ENCODE measurements at regions not wholly inside any gene's neighbourhood (a gene's known extent, or its start where the extent isn't known, plus 50 kb on each side); places are given as distances from the start of the nearest gene placed in this dataset.
A peak's percentile ranks its signal among the peaks of the same experiment; 100 is the strongest.

DNA sequence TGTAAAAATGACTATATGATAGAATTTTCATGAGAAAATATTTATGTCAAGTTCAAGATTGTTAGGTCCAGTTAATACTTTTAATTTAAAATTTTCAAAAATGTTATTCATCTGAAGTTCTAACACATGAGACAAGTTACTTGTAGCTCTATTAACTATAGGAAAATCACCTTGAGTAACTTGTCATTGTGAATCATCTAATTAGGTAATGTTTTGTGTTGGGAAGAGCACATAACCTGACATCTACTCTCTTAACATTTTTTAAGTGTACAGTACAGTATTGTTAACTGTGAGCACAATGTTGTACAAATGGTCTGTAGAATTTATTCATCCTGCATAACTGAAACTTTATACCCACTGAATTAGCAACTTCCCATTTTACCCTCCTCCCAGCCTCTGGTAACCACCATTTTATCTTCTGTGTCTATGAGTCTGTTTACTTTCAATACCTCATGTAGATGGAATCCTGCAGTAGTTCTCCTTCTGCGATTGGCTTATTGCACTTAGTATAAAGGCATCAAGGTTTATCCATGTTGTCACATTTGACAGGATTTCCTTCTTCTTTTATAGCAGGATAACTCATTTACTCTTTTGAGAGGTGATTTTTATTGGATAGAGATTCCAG lies 54.6 kb downstream of the ARL4A start:
- no peak for DNase-seq (ENCODE audit: low spot score)

DNA sequence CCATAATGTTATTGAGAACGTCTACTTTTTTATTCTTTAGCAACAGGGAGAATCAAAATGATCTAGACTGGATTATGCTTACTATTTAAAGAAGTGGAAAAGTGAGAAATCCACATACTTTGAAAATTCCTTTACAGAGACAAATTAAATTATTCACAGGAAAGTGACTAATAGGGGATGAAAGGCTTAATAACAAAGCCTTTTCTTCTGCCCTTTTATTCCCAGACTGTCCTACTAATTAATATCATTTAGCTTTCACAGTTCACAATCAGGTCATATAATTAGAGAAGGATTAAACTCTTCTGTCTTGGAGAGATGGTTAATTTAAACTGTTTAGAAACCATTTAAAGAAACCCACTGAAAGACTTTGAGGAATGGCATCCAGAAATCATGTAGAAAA lies 58.8 kb downstream of the ARL4A start:
- no peak for DNase-seq (ENCODE audit: low spot score)

DNA sequence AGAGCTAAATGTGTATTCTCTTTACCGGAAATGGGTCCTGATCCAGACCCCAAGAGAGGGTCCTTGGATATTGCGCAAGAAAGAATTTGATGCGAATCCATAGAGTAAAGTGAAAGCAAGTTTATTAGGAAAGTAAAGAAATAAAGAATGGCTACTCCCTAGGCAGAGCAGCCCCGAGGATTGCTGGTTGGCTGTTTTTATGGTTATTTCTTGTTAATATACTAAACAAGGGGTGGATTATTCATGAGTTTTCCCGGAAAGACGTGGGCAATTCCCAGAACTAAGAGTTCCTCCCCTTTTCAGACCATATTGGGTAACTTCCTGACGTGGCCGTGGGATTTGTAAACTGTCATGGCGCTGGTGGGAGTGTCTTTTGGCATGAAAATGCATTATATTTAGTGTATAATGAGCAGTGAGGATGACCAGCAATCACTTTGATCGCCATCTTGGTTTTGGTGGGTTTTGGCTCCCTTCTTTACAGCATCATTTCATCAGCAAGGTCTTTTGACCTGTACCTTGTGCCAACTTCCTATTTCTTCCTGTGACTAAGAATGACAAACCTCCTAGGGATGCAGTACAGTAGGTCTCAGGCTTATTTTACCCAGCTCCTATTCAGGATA lies 60.4 kb downstream of the ARL4A start:
- DNase-seq (ENCODE audit: low spot score), result no peak

DNA sequence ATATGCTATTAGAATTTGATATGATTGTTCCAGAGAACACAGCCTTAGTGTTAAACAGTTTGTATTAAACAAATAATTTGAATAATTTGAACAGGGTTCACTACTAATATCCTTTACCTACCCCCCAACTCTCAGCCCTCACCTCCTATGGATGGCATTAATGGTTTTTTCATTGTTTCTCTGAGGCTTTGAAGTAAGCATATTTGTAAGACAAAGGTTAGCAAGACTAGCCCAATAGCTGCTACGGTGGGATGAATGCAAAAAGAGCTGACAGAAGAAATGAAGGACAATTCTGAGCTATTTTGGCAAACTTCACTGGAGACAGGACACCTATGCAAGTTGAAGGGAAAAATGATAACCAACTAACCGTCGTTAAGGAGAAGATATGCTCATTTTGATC lies 61.6 kb downstream of the ARL4A start:
- DNase-seq (ENCODE audit: low spot score), result no peak

DNA sequence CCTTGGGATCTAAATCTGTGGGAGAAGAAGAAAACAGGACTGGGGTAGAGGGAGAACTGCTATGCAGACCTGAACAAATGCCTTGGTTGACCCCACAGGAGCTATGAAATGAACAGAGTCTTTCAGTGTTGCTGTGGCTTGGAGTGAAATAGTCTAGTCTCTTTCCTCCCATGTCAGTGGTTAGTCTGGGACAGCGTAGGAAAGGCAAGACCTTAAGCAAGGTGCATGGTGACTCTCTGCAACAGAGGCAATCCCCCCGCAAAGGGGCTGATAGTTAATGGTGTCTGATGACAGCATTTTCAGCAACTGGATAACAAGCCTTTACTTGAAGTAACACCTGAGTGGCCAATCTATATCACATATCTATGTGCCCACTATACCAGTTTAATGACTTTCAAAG lies 62.3 kb downstream of the ARL4A start:
- DNase-seq (ENCODE audit: low spot score), result no peak

DNA sequence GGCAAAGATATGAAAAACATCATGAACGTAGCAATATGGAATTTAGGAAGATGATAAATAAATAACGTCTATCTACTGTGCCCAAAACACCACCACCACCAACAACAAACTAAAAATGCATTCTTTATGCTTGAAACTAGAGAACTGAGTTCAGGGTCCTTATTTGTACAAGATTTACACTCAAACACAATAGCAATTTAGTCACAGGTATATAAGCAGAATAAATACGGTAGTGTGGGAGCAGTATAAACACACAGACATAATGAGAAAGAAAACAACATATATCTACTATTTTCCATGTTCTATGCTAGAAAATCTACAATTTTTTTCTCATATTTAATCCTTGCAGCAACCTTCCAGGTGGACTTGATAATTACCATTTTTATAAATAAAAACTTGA lies 64.3 kb downstream of the ARL4A start:
- DNase-seq (ENCODE audit: low spot score), result no peak

DNA sequence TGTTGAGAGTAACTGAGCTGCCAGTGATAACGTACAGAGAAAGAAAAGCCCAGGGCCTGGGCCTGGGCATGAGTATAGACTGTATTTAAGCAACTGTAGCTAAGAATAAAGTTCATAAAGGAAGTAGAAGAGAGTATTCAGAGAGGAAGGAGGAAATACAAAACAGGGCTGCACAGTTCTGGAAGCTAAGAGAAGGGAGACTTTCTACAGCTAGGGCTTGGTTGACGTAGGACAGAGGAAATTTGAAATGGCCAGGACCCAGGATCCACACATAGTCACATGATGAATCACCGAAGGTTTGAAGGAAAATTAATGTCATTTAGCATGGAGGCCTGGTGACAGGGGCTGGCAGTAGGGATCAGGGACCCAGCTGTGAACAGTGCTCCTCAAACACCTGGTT lies 66.7 kb downstream of the ARL4A start:
- DNase-seq (ENCODE audit: low spot score), result no peak

DNA sequence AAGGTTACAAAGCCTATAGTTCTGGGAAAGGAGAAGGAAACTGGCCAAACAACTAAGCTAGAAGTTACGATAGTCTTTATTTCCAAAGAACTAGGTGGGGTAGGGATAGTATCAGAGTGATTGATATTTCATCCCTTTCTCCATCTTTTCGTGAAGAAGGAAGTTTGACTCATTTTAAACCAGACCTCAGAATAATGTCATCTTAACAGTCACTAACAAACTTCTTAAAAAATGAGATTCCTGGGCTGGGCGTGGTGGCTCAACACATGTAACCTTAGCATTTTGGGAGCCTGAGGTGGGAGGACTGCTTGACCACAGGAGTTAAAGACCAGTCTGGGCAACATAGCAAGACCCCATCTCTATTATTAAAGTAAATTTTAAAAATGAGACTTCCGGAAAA lies 69.4 kb downstream of the ARL4A start:
- DNase-seq (ENCODE audit: low spot score), result no peak

DNA sequence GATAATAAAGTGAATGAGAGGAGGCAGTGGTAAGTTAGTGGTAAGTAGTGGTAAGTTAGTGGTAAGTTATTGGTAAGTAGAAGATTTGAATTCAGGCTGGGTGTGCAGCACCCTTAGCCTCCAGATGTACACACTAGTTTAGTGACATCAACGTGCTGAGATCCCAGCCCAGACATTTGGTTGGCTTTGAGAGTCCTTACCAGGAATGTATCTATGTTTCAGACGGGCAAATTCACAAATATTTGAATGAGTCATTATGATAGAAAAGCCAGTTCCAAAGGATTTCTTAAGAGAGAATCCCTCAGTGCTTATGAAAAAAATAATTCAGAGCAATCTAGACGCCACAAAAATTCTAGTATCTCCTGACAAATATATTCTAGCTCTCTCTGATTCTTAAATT lies 70.0 kb downstream of the ARL4A start:
- no peak for DNase-seq (ENCODE audit: low spot score)

DNA sequence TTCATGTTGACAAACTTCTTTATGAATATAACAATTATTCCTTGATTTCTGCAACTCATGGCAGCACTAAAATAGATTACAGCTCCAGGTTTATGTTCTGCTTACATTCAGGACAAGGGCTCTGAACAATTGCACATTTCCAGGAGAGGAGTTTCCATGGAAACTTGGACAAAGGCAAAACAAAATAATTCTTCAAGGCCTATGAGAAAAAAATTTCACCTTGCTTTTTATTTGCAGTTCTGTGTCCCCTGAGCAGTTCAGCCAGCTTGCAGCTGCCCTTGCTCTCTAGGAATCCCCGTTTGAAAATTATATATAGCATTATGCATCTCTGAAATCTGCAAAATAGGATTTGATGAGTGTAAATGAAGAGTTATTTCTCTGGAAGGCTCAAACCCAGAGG lies 71.7 kb downstream of the ARL4A start:
- no peak for DNase-seq (ENCODE audit: low spot score)

DNA sequence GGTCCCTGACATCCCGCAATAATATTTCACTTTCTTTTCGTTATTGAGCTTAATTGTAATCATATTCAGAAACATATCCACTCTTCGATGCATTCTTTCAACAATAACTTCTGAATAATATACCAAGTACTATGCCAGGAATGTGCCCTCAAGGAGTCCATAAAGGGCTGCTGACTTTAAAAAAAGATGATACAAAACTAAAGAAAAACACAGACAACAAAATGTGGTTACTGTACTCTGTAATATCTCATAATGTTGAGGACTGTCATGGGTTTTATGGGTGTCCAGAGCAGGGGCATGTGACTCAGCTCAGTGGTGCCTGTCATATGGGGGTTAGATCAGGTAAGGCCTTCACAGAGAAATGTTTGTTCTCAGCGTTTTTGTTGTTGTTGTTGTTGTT lies 73.7 kb downstream of the ARL4A start:
- DNase-seq (ENCODE audit: low spot score), result no peak

DNA sequence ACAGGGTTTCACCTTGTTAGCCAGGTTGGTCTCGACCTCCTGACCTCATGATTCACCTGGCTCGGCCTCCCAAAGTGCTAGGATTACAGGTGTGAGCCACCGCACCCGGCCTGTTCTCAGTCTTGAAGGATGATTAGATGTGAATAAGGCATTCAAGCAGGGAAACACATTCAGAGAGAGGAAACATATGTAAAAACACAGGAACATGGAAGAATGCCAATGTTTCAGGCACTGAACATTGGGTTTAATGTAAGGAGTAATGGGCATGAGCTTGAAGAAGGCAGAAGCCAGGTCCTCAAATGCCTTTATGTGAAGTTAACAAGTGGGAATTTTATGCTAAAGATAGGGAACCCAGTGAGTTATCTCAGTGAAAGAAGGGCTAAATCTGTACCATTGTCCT lies 74.3 kb downstream of the ARL4A start:
- no peak for DNase-seq (ENCODE audit: low spot score)

DNA sequence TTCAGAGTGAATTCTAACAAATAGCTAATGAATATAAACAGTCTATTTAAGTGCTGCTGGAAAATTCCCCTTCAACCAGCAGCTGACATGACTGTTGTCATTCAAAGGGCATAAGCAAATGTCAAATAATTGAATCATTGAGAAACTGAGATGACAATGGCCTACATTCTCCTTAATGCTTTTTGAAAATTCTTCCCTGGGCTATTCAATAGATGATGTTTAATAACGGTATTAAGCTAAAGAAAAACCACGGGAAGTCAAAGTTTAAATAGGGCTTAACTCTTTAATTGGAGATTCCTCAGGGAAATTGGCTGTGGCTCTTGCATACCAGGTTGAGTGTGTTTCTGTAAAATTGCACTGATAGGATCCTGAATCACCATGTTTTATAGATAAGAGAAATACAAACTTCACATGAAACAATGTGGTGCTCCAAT lies 77.0 kb downstream of the ARL4A start:
- peak; percentile 75 for DNase-seq (ENCODE audit: low spot score)

DNA sequence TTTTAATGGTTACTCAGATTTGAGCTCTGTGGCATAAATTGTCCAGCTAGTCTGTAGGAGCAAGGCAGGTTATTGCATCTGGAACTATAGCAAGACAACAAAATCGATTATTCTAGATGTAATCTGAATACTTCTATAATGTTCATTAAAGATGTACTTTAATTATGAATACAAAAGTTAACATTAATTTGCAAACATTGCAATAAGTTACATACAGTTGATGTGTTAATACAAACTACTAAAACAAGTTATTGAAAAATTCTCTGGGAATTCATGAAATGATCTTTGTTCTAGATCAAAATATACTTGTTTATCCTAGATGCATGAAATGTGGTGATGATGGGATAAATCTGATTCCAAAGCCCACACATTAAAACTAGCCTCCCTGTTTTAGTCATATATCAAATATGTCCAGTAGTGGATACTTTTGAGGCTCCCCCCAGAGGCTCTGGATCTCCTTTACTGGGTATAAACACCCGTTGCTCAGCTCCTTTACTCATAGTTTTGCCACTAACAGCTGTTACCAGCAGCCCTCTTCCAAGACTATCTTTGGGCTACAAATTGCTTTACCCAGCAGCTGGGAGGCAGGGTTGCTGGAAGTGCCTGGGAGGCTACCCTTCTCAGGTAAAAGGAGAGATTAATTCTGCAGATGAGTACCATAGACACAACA lies 78.1 kb downstream of the ARL4A start:
- no peak for DNase-seq (ENCODE audit: low spot score)

DNA sequence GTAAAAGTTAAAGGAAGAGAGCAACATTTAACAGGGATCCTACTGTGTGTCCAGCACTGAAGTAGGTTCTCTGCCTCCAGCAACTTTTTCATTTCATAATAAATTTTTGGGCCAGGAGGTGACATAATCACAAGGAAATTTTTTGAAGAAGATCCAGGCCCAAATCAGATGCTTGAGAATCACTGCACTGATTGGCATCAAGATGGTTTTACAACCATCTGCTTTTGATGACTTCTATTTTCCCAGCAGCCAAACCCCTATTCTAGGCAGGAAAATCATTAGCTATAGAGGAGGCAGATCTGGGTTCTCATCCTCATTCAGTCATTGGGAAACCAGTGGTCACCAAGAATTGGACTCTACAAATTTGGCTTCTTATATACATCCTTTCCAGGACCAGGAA lies 79.0 kb downstream of the ARL4A start:
- DNase-seq (ENCODE audit: low spot score), result no peak

DNA sequence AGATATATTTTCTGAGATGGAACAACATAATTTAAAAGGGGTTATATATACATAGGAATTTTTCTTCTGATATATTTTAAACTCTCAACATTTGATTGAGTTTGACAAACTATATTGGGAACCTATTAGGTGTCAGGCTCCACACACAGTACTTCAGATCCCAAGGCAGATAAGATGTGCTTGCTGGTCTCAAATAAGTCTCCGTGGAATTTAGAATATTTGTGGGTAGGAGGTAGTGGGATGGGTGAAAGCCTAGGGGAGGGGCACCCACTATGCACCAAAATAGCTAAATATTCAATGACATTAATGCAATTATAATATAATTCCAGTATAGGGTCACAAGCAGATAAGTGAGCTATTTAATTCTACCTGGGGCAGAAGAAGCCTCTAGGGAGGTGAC lies 81.5 kb downstream of the ARL4A start:
- no peak for DNase-seq (ENCODE audit: low spot score)

DNA sequence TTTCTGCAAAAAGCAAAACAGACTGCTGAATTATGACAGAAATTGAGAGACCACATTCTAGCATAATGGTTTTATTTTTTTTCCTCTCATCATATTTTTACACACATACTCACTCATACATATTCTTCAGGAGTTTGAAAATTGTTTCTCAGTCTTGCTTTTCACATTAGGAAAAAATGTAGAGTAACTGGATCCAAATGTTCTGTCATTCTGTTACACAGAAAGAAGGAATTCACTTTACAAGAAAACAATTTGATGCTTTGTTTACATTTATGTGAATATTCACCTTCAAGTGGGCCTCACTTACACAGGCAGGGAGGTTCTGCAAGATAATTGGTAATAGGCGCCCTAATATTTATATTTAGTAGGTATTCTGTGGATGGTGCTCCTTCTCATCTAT lies 82.0 kb downstream of the ARL4A start:
- DNase-seq (ENCODE audit: low spot score), result no peak

DNA sequence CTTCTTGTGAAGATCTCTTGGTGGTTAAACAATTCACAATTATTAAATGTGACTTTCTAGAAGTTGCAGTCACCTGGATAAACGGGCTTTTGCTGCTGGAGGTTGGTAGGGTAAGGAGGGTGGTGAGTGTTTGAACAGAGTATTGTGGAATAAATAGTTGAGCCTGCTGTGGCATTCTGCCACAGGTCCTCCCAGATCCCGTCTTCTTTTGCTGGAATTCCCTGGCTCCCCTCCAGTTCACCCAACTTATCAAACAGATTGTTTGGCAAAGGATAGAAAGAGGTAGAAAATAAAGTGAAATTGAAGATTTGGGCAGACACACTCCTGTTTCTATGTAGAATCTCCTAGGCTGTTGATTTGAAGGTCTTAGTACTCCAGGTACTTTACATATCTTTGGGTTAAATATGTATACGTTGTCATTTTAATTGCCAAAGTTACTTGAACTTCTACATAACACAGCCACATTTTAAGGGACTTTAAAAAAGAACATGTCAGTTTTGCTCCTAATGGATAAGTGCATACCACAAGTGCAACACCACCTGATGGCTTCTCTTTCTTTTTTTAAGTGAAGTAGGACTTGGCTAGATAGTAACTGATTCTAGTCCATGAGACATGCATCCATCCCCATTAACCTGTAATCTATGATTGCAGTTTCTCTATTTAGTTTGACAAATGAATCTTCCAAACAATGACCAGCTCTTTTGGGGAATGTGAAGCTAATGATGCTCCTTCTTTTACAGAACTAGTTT lies 83.0 kb downstream of the ARL4A start:
- no peak for DNase-seq (ENCODE audit: low spot score)

DNA sequence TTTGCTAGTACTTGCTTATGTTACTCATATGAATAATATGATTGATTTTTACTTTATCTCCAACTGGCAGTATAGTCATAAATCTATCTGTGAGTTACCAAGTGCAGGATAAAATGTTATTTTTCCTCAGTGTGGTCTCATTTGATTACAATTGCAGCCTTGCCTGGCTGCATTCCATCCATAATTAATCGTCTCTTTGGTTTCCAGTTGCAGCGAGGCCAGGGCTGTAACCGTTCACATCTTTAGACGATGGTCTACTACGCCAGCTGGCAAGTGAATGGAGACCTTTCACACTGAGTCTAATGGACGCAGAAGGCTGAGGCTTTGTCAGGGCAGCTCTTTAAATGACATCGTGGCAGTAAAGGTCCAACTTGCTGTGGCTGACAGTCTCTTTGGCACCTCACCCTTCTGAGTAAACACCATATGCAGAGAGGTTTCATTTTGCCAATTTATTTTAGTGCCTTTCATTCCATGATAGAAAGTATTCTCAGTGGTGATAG lies 84.0 kb downstream of the ARL4A start:
- DNase-seq (ENCODE audit: low spot score), result peak; percentile 51

DNA sequence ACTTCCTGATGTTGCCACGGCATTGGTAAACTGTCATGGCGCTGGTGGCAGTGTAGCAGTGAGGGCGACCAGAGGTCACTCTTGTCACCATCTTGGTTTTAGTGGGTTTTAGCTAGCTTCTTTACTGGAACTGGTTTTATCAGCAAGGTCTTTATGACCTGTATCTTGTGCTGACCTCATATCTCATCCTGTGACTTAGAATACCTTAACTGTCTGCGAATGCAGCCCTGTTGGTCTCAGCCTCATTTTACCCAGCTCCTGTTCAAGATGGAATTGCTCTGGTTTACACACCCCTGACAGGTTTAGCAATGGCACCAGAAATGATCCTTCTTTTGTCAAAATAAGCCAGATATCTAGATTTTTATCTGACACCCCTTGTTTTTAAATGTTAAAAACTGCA lies 85.3 kb downstream of the ARL4A start:
- DNase-seq (ENCODE audit: low spot score), result no peak

DNA sequence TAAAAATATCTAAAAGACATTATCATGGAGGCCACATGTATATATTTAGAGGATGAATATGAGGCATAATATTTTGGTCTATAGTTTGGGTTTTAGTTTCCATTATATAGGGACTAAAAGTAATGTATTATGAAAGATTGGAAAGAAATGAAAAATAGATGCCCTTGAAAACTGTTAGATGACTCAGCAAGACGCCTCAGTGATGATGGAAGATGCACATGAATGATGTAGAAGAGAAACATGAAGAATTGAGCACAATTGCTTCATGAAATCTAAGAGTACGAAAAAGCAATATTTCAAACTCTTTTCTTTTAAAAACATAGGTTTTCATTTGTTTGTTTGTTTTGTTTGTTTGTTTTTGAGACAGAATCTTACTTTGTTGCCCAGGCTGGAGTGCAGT lies 89.8 kb downstream of the ARL4A start:
- no peak for DNase-seq (ENCODE audit: low spot score)

DNA sequence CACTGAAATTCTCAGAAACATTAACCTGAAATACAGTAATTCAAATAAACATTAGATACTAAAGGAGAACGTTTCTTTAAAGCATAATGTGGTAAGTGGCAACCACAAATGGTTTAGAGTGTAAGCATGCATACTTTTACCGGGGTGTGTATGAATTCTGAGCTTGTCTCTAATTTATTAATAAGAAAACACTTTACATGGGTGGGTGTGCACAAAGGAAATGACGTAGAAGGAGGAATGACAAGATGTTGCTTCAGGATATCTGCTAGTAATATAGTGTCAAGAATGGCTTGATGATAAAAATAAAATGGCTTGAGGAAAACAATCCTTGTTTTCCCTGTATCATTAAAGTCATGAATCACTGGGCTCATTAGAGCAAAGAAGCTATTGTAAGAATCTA lies 92.5 kb downstream of the ARL4A start:
- DNase-seq (ENCODE audit: low spot score), result no peak
